ENCODE measurements at regions not wholly inside any gene's neighbourhood (a gene's known extent, or its start where the extent isn't known, plus 50 kb on each side); places are given as distances from the start of the nearest gene placed in this dataset.
"Not testable (repeated sequence)": the region's sequence is repeated elsewhere in the genome, so short reads cannot be mapped to it uniquely, and the experiment has no call there.

DNA sequence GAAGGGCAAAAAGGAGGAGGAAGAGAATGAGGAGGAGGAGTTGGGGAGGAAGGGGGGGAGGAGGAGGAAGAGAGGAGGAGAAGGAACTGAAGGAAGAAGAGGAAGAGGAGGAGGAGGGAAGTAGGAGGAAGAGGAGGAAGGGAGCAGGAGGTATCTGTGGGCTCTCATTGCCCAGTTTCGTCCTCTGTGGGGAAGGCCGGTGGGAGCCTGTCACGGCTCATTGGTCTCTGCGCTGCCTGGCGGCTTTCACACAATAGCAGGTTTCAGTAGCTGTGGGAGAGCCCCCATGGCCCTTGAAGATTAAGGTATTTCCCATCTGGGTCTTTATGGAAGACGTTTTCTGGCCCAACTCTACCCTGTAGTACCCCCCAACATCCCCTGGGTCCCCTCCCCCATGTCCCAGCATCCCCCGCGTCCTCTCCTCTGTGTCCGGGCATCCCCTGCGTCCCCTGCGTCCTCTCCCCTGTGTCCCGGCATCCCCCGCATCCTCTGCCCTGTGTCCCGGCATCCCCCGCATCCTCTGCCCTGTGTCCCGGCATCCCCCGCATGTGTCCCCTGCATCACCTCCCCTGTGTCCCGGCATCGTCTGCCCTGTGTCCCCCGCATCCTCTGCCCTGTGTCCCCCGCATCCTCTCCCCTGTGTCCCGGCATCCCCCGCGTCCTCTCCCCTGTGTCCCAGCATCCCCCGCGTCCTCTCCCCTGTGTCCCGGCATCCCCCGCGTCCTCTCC, 278.2 kb upstream of the SFSWAP start:
- H3K36me3 ChIP-seq (ENCODE audit: control insufficient read depth in 3 of 3, insufficient read depth in 3 of 3, low read length in 3 of 3) = no peaks in the 10 kb centered on the region
- no peaks in the 10 kb centered on the region for H3K9me3 ChIP-seq (ENCODE audit: control insufficient read depth in 3 of 3, low read length in 3 of 3)
- no peak overlapping the region for H3K27ac ChIP-seq (ENCODE audit: low read depth, low read length)
- H3K9ac ChIP-seq (ENCODE audit: low read depth in 1 of 3, low read length in 3 of 3) = no peak overlapping the region
- H3K4me1 ChIP-seq (ENCODE audit: control insufficient read depth in 3 of 3, insufficient read depth in 3 of 3, low read length in 3 of 3) = no peaks in the 10 kb centered on the region
- peaks cover 20 to 25% (median 21%) of the 10 kb centered on the region in 3 donors for H3K27me3 ChIP-seq (ENCODE audit: control insufficient read depth in 3 of 3, insufficient read depth in 3 of 3, low read length in 3 of 3)
- no peak overlapping the region for H3K4me3 ChIP-seq (ENCODE audit: low read length in 3 of 3)

DNA sequence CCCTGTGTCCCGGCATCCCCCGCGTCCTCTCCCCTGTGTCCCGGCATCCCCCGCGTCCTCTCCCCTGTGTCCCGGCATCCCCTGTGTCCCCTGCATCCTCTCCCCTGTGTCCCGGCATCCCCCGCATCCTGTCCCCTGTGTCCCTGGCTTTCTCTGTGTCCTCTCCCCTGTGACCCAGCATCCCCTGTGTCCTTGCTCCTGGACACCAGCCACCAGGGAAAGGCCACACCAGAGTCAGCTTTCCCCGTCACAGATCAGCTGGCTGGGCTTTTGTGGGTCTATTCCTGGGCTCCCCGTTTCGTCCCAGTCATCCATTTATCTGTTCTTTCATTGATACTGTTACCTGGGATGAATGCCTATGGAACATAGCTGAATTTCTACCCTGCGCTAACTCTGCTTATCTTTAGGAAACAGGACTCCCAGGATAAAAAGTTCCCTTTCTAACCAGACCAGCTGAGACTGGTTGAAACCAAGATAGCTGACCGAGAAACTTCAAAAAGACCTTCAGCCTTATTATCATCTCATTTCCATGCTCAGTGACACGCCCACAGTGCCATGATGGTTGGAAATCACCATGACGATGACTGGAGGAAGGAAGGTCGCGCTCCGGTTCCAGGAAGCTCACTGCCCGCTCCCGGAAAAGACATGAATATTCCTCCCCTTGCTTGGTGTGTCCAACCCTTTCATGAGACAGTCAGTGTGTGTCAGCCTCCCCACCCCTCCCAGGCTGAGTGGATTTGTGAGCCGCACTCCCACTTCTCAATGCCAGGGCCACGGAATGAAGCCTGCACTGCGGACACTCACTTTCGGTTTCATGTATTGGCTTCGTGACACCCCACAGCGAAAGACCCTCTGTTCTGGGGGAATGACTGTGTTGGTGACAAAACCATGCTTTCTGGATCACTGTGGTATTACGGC, 276.4 kb upstream of the SFSWAP start:
- Histone ChIP-seq H3K36me3 (ENCODE audit: control insufficient read depth in 3 of 3, insufficient read depth in 3 of 3, low read length in 3 of 3) (no peaks in the 10 kb centered on the region), H3K27ac (ENCODE audit: low read depth, low read length) (no peak overlapping the region), H3K4me1 (ENCODE audit: control insufficient read depth in 3 of 3, insufficient read depth in 3 of 3, low read length in 3 of 3) (no peaks in the 10 kb centered on the region), H3K9ac (ENCODE audit: low read depth in 1 of 3, low read length in 3 of 3) (no peak overlapping the region), H3K4me3 (ENCODE audit: low read length in 3 of 3) (peak overlapping the region in 2 of 3 donors; percentile 24 to 35), H3K9me3 (ENCODE audit: control insufficient read depth in 3 of 3, low read length in 3 of 3) (no peaks in the 10 kb centered on the region), H3K27me3 (ENCODE audit: control insufficient read depth in 3 of 3, insufficient read depth in 3 of 3, low read length in 3 of 3) (peaks cover 20 to 24% (median 24%) of the 10 kb centered on the region in 3 donors)

DNA sequence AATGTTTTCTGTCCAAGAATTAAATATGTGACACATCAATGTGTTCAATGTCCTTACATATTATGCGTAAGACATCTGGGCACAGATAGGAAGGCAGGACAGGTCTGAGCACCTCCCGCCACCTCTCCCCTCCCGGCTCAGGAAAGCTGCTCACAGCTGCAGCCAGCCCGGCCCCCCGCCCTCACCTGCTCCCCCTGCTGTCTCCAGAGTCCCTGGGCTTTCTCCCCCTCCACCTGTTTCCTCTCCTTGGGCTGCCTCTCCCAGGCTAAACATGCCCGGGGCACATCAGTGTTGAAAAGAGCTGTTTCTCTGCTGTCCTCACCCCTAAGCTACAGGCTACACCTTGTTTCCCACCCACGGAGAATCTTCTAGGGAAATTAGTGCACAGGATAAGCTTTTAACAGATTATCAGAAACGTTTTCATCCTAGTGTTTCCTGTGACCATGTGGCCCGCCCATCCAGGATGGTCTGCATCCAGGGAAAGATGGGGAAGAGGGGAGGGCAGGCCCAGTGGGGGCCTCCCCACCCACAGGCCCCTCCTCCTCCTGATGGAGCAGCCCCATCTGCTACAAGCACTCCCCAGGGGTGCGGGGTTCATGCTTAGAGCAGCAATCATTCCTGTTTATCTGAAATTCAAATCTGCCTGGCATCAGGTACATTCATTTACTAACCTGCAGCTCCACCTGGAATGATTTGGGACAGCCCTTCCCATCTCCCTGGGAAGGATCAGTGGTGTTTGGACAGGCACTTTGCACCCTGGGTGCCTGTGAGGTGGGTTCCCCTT, 273.8 kb upstream of the SFSWAP start:
- Histone ChIP-seq H3K27me3 (ENCODE audit: control insufficient read depth in 3 of 3, insufficient read depth in 3 of 3, low read length in 3 of 3) (peaks cover 15 to 23% (median 18%) of the 10 kb centered on the region in 3 donors), H3K27ac (ENCODE audit: low read depth, low read length) (no peak overlapping the region), H3K9ac (ENCODE audit: low read depth in 1 of 3, low read length in 3 of 3) (no peak overlapping the region), H3K9me3 (ENCODE audit: control insufficient read depth in 3 of 3, low read length in 3 of 3) (no peaks in the 10 kb centered on the region), H3K4me3 (ENCODE audit: low read length in 3 of 3) (no peak overlapping the region), H3K36me3 (ENCODE audit: control insufficient read depth in 3 of 3, insufficient read depth in 3 of 3, low read length in 3 of 3) (no peaks in the 10 kb centered on the region), H3K4me1 (ENCODE audit: control insufficient read depth in 3 of 3, insufficient read depth in 3 of 3, low read length in 3 of 3) (no peaks in the 10 kb centered on the region)

DNA sequence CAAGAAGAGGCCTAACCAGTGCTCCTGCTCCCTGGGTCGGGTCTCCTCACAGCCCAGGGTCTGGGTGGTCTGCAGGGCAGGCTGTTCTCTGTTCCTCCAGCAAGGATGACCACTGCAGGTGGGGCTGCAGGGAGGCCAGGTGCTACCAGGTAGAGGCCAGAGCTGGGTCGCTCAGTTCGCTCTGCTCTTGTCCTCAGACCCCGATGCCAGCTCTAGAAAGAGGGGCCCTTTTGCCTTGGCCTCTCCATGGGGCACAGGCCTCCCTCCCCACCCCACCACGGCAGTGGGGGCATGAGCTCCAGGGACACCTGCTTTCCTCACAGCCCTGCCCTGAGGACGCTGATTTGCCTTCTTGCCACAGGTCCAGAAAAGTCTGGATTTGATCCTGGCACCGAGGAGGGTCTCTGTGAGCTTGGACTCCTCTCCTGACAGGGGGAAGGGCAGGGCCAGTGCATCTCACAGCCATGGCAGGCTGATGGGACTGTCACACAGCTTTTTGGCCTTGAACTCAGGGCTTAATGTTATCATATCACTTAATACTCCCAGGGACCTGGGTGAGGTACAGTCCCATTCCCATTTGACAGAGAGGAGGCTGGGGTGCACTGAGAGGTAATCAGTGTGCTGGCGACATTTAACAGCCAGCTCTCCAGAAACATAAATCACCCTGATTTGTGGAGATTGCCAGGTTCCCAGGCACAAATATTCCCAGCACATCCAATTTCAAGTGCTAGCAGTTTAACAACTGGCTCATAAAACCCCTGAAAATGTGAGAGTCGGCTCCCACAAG, 273.0 kb upstream of the SFSWAP start:
- H3K4me1 ChIP-seq (ENCODE audit: control insufficient read depth in 3 of 3, insufficient read depth in 3 of 3, low read length in 3 of 3) = no peaks in the 10 kb centered on the region
- H3K27ac ChIP-seq (ENCODE audit: low read depth, low read length) = no peak overlapping the region
- H3K9me3 ChIP-seq (ENCODE audit: control insufficient read depth in 3 of 3, low read length in 3 of 3) = no peaks in the 10 kb centered on the region
- peaks cover 9 to 20% (median 13%) of the 10 kb centered on the region in 3 donors for H3K27me3 ChIP-seq (ENCODE audit: control insufficient read depth in 3 of 3, insufficient read depth in 3 of 3, low read length in 3 of 3)
- no peaks in the 10 kb centered on the region for H3K36me3 ChIP-seq (ENCODE audit: control insufficient read depth in 3 of 3, insufficient read depth in 3 of 3, low read length in 3 of 3)
- no peak overlapping the region for H3K9ac ChIP-seq (ENCODE audit: low read depth in 1 of 3, low read length in 3 of 3)
- no peak overlapping the region for H3K4me3 ChIP-seq (ENCODE audit: low read length in 3 of 3)

DNA sequence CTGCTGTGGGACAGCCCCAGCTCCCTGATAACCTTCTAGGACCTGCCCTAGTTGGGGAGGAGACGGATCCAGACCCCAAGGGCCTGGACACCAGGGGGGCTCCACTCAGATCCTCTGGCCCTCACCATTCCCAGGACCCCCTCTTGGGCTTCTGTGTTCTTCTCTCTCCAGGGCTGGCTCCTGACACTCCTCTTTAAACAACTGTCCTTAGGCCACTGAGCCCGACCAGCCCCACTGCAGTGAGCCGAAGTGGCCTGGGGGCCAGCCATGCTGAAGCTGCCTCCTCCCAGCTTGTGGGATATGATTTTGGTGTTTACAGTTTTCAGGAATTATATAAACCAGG, 272.4 kb upstream of the SFSWAP start:
- H3K9ac ChIP-seq (ENCODE audit: low read depth in 1 of 3, low read length in 3 of 3); H3K4me1 ChIP-seq (ENCODE audit: control insufficient read depth in 3 of 3, insufficient read depth in 3 of 3, low read length in 3 of 3); H3K4me3 ChIP-seq (ENCODE audit: low read length in 3 of 3); H3K27ac ChIP-seq (ENCODE audit: low read depth, low read length); H3K36me3 ChIP-seq (ENCODE audit: control insufficient read depth in 3 of 3, insufficient read depth in 3 of 3, low read length in 3 of 3); H3K9me3 ChIP-seq (ENCODE audit: control insufficient read depth in 3 of 3, low read length in 3 of 3): not testable (repeated sequence)
- peaks cover 9 to 20% (median 13%) of the 10 kb centered on the region in 3 donors for H3K27me3 ChIP-seq (ENCODE audit: control insufficient read depth in 3 of 3, insufficient read depth in 3 of 3, low read length in 3 of 3)

DNA sequence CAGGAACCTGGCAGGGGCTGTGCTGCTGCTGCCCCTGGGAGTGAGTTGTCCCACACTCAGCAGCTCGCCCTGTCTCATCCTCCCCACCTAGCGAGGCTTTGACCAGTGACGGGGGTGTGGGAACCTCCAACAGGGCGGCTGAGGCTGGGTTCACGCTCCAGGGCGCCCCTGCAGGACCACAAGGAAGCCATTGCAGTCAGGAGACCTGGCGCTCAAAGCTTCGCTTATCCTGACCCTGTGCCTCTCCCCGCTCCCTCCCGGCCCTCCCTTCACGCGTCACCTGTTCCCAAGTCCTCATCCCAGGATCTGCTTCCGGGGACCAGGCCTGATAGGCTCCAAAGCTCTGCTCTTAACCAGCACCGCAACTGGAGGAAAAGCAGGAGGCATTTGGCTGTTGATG, 272.0 kb upstream of the SFSWAP start:
- Histone ChIP-seq H3K4me3 (ENCODE audit: low read length in 3 of 3) (no peak overlapping the region), H3K36me3 (ENCODE audit: control insufficient read depth in 3 of 3, insufficient read depth in 3 of 3, low read length in 3 of 3) (no peaks in the 10 kb centered on the region), H3K4me1 (ENCODE audit: control insufficient read depth in 3 of 3, insufficient read depth in 3 of 3, low read length in 3 of 3) (no peaks in the 10 kb centered on the region), H3K9me3 (ENCODE audit: control insufficient read depth in 3 of 3, low read length in 3 of 3) (no peaks in the 10 kb centered on the region), H3K27me3 (ENCODE audit: control insufficient read depth in 3 of 3, insufficient read depth in 3 of 3, low read length in 3 of 3) (peaks cover 9 to 20% (median 13%) of the 10 kb centered on the region in 3 donors), H3K27ac (ENCODE audit: low read depth, low read length) (no peak overlapping the region), H3K9ac (ENCODE audit: low read depth in 1 of 3, low read length in 3 of 3) (no peak overlapping the region)

DNA sequence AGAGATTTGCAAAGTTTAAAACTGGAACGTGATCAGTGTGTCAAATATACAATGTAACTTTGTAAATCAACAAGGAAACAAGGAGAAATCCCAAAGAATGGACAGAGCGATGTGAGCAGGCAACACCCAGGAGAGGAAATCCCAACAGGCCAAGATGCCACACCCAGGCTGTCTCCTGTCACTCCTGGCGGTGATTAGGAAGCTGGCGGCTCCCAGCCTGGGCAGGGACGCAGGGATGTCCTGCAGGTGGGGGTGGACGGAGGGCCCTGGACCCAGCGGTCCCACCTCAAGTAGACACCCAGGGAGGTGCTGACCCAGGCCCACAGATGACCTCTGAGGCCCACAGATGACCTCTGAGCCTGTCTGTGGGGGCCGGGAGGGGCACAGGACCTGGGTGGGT, 271.1 kb upstream of the SFSWAP start:
- not testable (repeated sequence) for H3K4me3 ChIP-seq (ENCODE audit: low read length in 3 of 3); H3K9me3 ChIP-seq (ENCODE audit: control insufficient read depth in 3 of 3, low read length in 3 of 3); H3K9ac ChIP-seq (ENCODE audit: low read depth in 1 of 3, low read length in 3 of 3); H3K27ac ChIP-seq (ENCODE audit: low read depth, low read length); H3K36me3 ChIP-seq (ENCODE audit: control insufficient read depth in 3 of 3, insufficient read depth in 3 of 3, low read length in 3 of 3); H3K4me1 ChIP-seq (ENCODE audit: control insufficient read depth in 3 of 3, insufficient read depth in 3 of 3, low read length in 3 of 3)
- peaks cover 3 to 15% (median 7%) of the 10 kb centered on the region in 3 donors for H3K27me3 ChIP-seq (ENCODE audit: control insufficient read depth in 3 of 3, insufficient read depth in 3 of 3, low read length in 3 of 3)

DNA sequence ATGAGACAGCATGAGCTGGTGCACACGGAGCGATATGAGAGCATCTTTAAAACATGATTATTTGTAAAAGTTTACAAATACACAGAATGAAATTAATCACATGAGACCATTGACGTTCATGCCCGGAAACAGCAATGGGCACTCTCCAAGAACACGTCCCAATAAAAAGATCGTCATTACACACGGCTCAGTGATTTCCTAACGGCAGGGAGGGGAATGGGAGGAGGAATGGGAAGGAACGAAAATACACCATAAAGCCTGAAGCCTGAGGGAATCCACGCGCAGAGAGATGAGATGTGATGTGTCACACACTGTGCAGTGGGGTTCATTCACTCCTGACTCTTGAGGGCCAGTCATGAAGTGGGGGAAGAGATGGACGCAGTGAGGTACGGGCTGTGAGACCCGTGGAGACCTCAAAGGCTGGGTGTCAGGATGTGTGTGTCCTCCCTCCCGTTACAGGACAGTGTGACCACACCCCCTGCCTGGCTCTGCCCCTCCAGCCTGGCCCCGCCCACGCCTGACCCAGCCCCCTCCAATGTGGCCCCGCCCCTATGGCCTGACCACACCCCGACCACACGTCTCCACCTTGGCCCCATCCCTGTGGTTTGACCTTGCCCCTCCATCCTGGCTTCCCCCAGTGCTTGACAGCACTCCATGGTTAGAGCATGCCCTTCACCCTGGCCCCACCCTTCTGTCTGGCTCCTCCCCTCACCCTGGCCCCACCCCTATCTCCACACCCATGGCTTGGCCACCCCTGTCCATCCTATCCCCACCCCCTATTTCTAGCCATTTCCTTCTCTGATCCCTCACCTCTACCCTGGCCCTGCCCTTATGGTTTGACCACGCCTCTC, 270.5 kb upstream of the SFSWAP start:
- H3K27me3 ChIP-seq (ENCODE audit: control insufficient read depth in 3 of 3, insufficient read depth in 3 of 3, low read length in 3 of 3) = peaks cover 0 to 12% (median 10%) of the 10 kb centered on the region in 3 donors
- not testable (repeated sequence) for H3K9ac ChIP-seq (ENCODE audit: low read depth in 1 of 3, low read length in 3 of 3); H3K9me3 ChIP-seq (ENCODE audit: control insufficient read depth in 3 of 3, low read length in 3 of 3); H3K4me1 ChIP-seq (ENCODE audit: control insufficient read depth in 3 of 3, insufficient read depth in 3 of 3, low read length in 3 of 3); H3K27ac ChIP-seq (ENCODE audit: low read depth, low read length); H3K4me3 ChIP-seq (ENCODE audit: low read length in 3 of 3); H3K36me3 ChIP-seq (ENCODE audit: control insufficient read depth in 3 of 3, insufficient read depth in 3 of 3, low read length in 3 of 3)

DNA sequence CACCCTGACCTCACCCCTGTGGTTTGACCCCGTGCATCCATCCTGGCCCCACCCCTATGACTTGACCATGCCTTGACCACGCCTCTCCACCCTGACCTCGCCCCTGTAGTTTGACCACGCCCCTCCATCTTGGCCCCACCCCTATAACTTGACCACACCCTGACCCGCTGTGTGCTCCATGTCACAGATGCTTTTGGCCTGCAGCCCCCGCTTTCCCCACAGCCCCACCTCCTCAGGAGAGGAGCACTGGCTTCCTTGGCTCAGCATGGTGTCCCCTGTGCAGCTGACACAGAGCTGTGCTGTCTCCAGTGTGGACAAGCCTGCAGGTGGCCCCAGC, 269.9 kb upstream of the SFSWAP start:
- H3K27me3 ChIP-seq (ENCODE audit: control insufficient read depth in 3 of 3, insufficient read depth in 3 of 3, low read length in 3 of 3) = peaks cover 0 to 13% (median 12%) of the 10 kb centered on the region in 3 donors

More for the DNA sequence above, 269.9 kb upstream of the SFSWAP start:
- Histone ChIP-seq H3K27ac (ENCODE audit: low read depth, low read length) (no peak overlapping the region), H3K4me1 (ENCODE audit: control insufficient read depth in 3 of 3, insufficient read depth in 3 of 3, low read length in 3 of 3) (no peaks in the 10 kb centered on the region), H3K9ac (ENCODE audit: low read depth in 1 of 3, low read length in 3 of 3) (no peak overlapping the region), H3K9me3 (ENCODE audit: control insufficient read depth in 3 of 3, low read length in 3 of 3) (no peaks in the 10 kb centered on the region), H3K36me3 (ENCODE audit: control insufficient read depth in 3 of 3, insufficient read depth in 3 of 3, low read length in 3 of 3) (no peaks in the 10 kb centered on the region), H3K4me3 (ENCODE audit: low read length in 3 of 3) (no peak overlapping the region)

Data from skeletal muscle tissue (tissue), 3 donors.